HEK293 (cell line): ENCODE measurements at regions not wholly inside any gene's neighbourhood (a gene's known extent, or its start where the extent isn't known, plus 50 kb on each side); places are given as distances from the start of the nearest gene placed in this dataset.

Experiments
- CTCF ChIA-PET: fragments of 350-600 bp; formaldehyde crosslinking; extraction: SDS; loops from one replicate; lab custom pipeline; 2021; ENCODE audit warnings: antibody characterized with exemption; lab: Yijun Ruan, JAX
- POLR2A ChIA-PET: fragments of 300-600 bp; formaldehyde crosslinking; extraction: SDS; loops from one replicate; lab custom pipeline; 2020; ENCODE audit warnings: antibody characterized with exemption, inconsistent platforms; lab: Yijun Ruan, JAX
- H3K27ac ChIP-seq: fragments of 200-500 bp; sonication (Bioruptor generic); 2 replicates; pipeline ENCODE4 v1.5.1; 2014; ENCODE audit warnings: low read depth, low read length, control low read depth, inconsistent platforms; ENCODE audit errors: extremely low read depth
- H3K36me3 ChIP-seq, 2 experiments: fragments of 200-500 bp in 1 of 2; sonication (Bioruptor generic) in 1 of 2; 1 replicate in 1 of 2; 2 replicates in 1 of 2; pipeline ENCODE4 v1.5.1; 2014 to 2017; ENCODE audit warnings: inconsistent platforms in 2 of 2, low read length in 2 of 2; ENCODE audit not compliant: control insufficient read depth in 2 of 2, insufficient read depth in 1 of 2
- H3K4me1 ChIP-seq: fragments of 200-500 bp; sonication (Bioruptor generic); 2 replicates; pipeline ENCODE4 v1.5.1; 2014; ENCODE audit warnings: mild to moderate bottlenecking, low read length, inconsistent platforms; ENCODE audit not compliant: control insufficient read depth, insufficient read depth
- H3K4me3 ChIP-seq: 2 replicates; pipeline ENCODE4 v1.5.1; 2011; ENCODE audit warnings: low read depth, mild to moderate bottlenecking, control low read depth, low read length, moderate library complexity
- H3K9me3 ChIP-seq: fragments of 200-500 bp; sonication (Bioruptor generic); 2 replicates; pipeline ENCODE4 v1.5.1; 2014; ENCODE audit warnings: low read depth, low read length, inconsistent platforms; ENCODE audit not compliant: control insufficient read depth, insufficient read depth
- BCL11A ChIP-seq: fragments of 450-650 bp; formaldehyde crosslinking; IDR thresholded peaks from 2 replicates; pipeline ENCODE4 v1.5.1; 2016; ENCODE audit warnings: low read depth, missing biosample characterization, missing genetic modification characterization
- HOXA7 ChIP-seq: sonication (generic); formaldehyde crosslinking; IDR thresholded peaks from 2 replicates; pipeline ENCODE4 v1.8.1; 2022; ENCODE audit warnings: missing genetic modification reagents, borderline replicate concordance
- PRDM6 ChIP-seq: fragments of 450-650 bp; formaldehyde crosslinking; IDR thresholded peaks from 2 replicates; pipeline ENCODE4 v1.5.1; 2017; ENCODE audit warnings: missing biosample characterization, missing genetic modification characterization
- WT1 ChIP-seq: fragments of 450-650 bp; formaldehyde crosslinking; IDR thresholded peaks from 2 replicates; pipeline ENCODE4 v1.5.1; 2016; ENCODE audit warnings: missing biosample characterization, missing genetic modification characterization
- ZBTB7A ChIP-seq: fragments of 450-650 bp; formaldehyde crosslinking; IDR thresholded peaks from 2 replicates; pipeline ENCODE4 v1.5.1; 2016; ENCODE audit warnings: low read depth, missing biosample characterization, missing genetic modification characterization
- ZIC2 ChIP-seq: fragments of 450-650 bp; formaldehyde crosslinking; IDR thresholded peaks from 2 replicates; pipeline ENCODE4 v1.5.1; 2016; ENCODE audit warnings: missing biosample characterization, missing genetic modification characterization
- ZNF133 ChIP-seq: fragments of 450-650 bp; formaldehyde crosslinking; IDR thresholded peaks from 2 replicates; pipeline ENCODE4 v1.5.1; 2016; ENCODE audit warnings: missing biosample characterization, missing genetic modification characterization
- ZNF16 ChIP-seq: fragments of 450-650 bp; formaldehyde crosslinking; IDR thresholded peaks from 2 replicates; pipeline ENCODE4 v1.5.1; 2016; ENCODE audit warnings: low read depth, missing biosample characterization, missing genetic modification characterization
- ZNF169 ChIP-seq: fragments of 450-650 bp; formaldehyde crosslinking; IDR thresholded peaks from 2 replicates; pipeline ENCODE4 v1.5.1; 2016; ENCODE audit warnings: missing biosample characterization, missing genetic modification characterization
- ZNF266 ChIP-seq: fragments of 450-650 bp; formaldehyde crosslinking; IDR thresholded peaks from 2 replicates; pipeline ENCODE4 v1.5.1; 2016; ENCODE audit warnings: missing biosample characterization, missing genetic modification characterization, low read depth
- ZNF311 ChIP-seq: fragments of 450-650 bp; formaldehyde crosslinking; IDR thresholded peaks from 2 replicates; pipeline ENCODE4 v1.5.1; 2017; ENCODE audit warnings: missing biosample characterization, missing genetic modification characterization, borderline replicate concordance
- ZNF394 ChIP-seq: fragments of 450-650 bp; formaldehyde crosslinking; IDR thresholded peaks from 2 replicates; pipeline ENCODE4 v1.5.1; 2016; ENCODE audit warnings: missing biosample characterization, missing genetic modification characterization, mild to moderate bottlenecking, moderate library complexity, borderline replicate concordance
- ZNF600 ChIP-seq: fragments of 450-650 bp; formaldehyde crosslinking; IDR thresholded peaks from 2 replicates; pipeline ENCODE4 v1.5.1; 2016; ENCODE audit warnings: missing biosample characterization, missing genetic modification characterization
- ZNF610 ChIP-seq: fragments of 450-650 bp; formaldehyde crosslinking; IDR thresholded peaks from 2 replicates; pipeline ENCODE4 v1.5.1; 2016; ENCODE audit warnings: missing biosample characterization, missing genetic modification characterization, borderline replicate concordance
- ZNF639 ChIP-seq: fragments of 450-650 bp; formaldehyde crosslinking; IDR thresholded peaks from 2 replicates; pipeline ENCODE4 v1.5.1; 2016; ENCODE audit warnings: missing biosample characterization, missing genetic modification characterization
- ZNF654 ChIP-seq: fragments of 450-650 bp; formaldehyde crosslinking; IDR thresholded peaks from 2 replicates; pipeline ENCODE4 v1.5.1; 2016; ENCODE audit warnings: low read depth, missing biosample characterization, missing genetic modification characterization
- ZNF677 ChIP-seq: fragments of 450-650 bp; IDR thresholded peaks from 2 replicates; pipeline ENCODE4 v1.5.0; 2018; ENCODE audit warnings: missing biosample characterization, mild to moderate bottlenecking, missing genetic modification characterization, moderate library complexity
- ZNF692 ChIP-seq: fragments of 450-650 bp; formaldehyde crosslinking; IDR thresholded peaks from 2 replicates; pipeline ENCODE4 v1.5.1; 2016; ENCODE audit warnings: missing biosample characterization, missing genetic modification characterization
- ZNF707 ChIP-seq: fragments of 450-650 bp; formaldehyde crosslinking; IDR thresholded peaks from 2 replicates; pipeline ENCODE4 v1.5.1; 2016; ENCODE audit warnings: missing biosample characterization, missing genetic modification characterization
- ZSCAN30 ChIP-seq: fragments of 450-650 bp; IDR thresholded peaks from 2 replicates; pipeline ENCODE4 v1.5.1; 2018; ENCODE audit warnings: missing biosample characterization, mild to moderate bottlenecking, missing genetic modification characterization, moderate library complexity
- ZSCAN4 ChIP-seq: fragments of 450-650 bp; formaldehyde crosslinking; IDR thresholded peaks from 2 replicates; pipeline ENCODE4 v1.5.1; 2017; ENCODE audit warnings: missing biosample characterization, missing genetic modification characterization
- TF ChIP-seq, protein P1 (sequence below): fragments of 450-650 bp; formaldehyde crosslinking; IDR thresholded peaks from 2 replicates; pipeline ENCODE4 v1.5.1; 2016; ENCODE audit warnings: missing biosample characterization, missing genetic modification characterization, low read depth
- TF ChIP-seq, protein P2 (sequence below): sonication (generic); formaldehyde crosslinking; IDR thresholded peaks from 2 replicates; pipeline ENCODE4 v1.8.1; 2022; ENCODE audit warnings: mild to moderate bottlenecking, moderate library complexity, missing genetic modification reagents
- TF ChIP-seq, protein P3 (sequence below): fragments of 450-650 bp; formaldehyde crosslinking; IDR thresholded peaks from 2 replicates; pipeline ENCODE4 v1.5.1; 2016; ENCODE audit warnings: missing biosample characterization, missing genetic modification characterization

GRCh38 chr6:113676057-113676456 lies 181.1 kb upstream of the MARCKS start:
- no peaks in the 10 kb centered on the region for H3K36me3 ChIP-seq
- no peak overlapping the region for H3K4me3 ChIP-seq
- CTCF ChIA-PET, result no interaction called here
- H3K4me1 ChIP-seq, result peaks cover 4% of the 10 kb centered on the region; the same call in 1 of the 2 replicates
- TF ChIP-seq BCL11A (tag by site-specific recombination), result no peak
- TF ChIP-seq WT1 (tag by site-specific recombination), result no peak
- TF ChIP-seq ZNF707, result no peak
- TF ChIP-seq ZNF610 (tag by site-specific recombination), result no peak
- TF ChIP-seq HOXA7, result no peak
- TF ChIP-seq ZSCAN4 (tag by site-specific recombination), result no peak
- no peak for TF ChIP-seq ZNF16 (tag by site-specific recombination)
- TF ChIP-seq, all 188 proteins: peak for 0
- Histone ChIP-seq H3K27ac (no peak overlapping the region), H3K9me3 (no peaks in the 10 kb centered on the region)
- POLR2A ChIA-PET, result no interaction called here

GRCh38 chr6:113676968-113677367 lies 180.2 kb upstream of the MARCKS start:
- Histone ChIP-seq H3K27ac (no peak overlapping the region), H3K4me3 (no peak overlapping the region), H3K36me3 (no peaks in the 10 kb centered on the region), H3K9me3 (no peaks in the 10 kb centered on the region), H3K4me1 (peaks cover 4% of the 10 kb centered on the region; the same call in 1 of the 2 replicates)
- POLR2A ChIA-PET, result no interaction called here
- CTCF ChIA-PET, result interaction anchor here (0.6 to 1.0 kb wide), 3 partner anchors 12 to 821 kb away, joined by 3 to 4 read pairs (median 3); no protein-coding TSS in a partner anchor
- TF ChIP-seq ZNF133 (no peak), ZNF311 (tag by site-specific recombination) (no peak), ZBTB7A (tag by site-specific recombination) (no peak), ZNF654 (tag by site-specific recombination) (no peak), ZNF600 (no peak), ZNF639 (tag by site-specific recombination) (no peak), ZNF692 (no peak), ZNF394 (tag by site-specific recombination) (no peak), ZNF169 (tag by site-specific recombination) (no peak), ZSCAN30 (tag by site-specific recombination) (no peak), ZNF16 (tag by site-specific recombination) (no peak), PRDM6 (no peak), ZNF677 (tag by site-specific recombination) (no peak), ZIC2 (tag by site-specific recombination) (no peak), ZNF266 (no peak)
- TF ChIP-seq, protein P1, sequence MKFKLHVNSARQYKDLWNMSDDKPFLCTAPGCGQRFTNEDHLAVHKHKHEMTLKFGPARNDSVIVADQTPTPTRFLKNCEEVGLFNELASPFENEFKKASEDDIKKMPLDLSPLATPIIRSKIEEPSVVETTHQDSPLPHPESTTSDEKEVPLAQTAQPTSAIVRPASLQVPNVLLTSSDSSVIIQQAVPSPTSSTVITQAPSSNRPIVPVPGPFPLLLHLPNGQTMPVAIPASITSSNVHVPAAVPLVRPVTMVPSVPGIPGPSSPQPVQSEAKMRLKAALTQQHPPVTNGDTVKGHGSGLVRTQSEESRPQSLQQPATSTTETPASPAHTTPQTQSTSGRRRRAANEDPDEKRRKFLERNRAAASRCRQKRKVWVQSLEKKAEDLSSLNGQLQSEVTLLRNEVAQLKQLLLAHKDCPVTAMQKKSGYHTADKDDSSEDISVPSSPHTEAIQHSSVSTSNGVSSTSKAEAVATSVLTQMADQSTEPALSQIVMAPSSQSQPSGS (tag by site-specific recombination), result no peak
- TF ChIP-seq, protein P2, sequence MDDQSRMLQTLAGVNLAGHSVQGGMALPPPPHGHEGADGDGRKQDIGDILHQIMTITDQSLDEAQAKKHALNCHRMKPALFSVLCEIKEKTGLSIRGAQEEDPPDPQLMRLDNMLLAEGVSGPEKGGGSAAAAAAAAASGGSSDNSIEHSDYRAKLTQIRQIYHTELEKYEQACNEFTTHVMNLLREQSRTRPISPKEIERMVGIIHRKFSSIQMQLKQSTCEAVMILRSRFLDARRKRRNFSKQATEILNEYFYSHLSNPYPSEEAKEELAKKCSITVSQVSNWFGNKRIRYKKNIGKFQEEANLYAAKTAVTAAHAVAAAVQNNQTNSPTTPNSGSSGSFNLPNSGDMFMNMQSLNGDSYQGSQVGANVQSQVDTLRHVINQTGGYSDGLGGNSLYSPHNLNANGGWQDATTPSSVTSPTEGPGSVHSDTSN (CRISPR knock-in tag), result no peak
- TF ChIP-seq, protein P3, sequence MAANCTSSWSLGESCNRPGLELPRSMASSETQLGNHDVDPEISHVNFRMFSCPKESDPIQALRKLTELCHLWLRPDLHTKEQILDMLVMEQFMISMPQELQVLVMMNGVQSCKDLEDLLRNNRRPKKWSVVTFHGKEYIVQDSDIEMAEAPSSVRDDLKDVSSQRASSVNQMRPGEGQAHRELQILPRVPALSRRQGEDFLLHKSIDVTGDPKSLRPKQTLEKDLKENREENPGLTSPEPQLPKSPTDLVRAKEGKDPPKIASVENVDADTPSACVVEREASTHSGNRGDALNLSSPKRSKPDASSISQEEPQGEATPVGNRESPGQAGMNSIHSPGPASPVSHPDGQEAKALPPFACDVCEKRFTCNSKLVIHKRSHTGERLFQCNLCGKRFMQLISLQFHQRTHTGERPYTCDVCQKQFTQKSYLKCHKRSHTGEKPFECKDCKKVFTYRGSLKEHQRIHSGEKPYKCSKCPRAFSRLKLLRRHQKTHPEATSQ (tag by site-specific recombination), result no peak
